Right lobe of liver (tissue), 6 donors: ENCODE measurements at regions not wholly inside any gene's neighbourhood (a gene's known extent, or its start where the extent isn't known, plus 50 kb on each side); places are given as distances from the start of the nearest gene placed in this dataset.
"Not testable (repeated sequence)": the region's sequence is repeated elsewhere in the genome, so short reads cannot be mapped to it uniquely, and the experiment has no call there.

Experiments
- ATAC-seq, 4 donors: fragments of 200-7000 bp; cut with Tn5 transposase; one replicate each; pipeline ENCODE4 v1.9.1; 2020; ENCODE audit warnings: mild to moderate bottlenecking in 4 of 4, moderate library complexity in 4 of 4
- DNase-seq, 3 donors: peaks; one replicate each; pipeline ENCODE4 v3.0.0-alpha.2; 2020
- H3K27ac ChIP-seq, 3 donors: fragments of 200-600 bp; one replicate each; pipeline ENCODE4 v1.8.0; 2022
- H3K27me3 ChIP-seq, 2 donors: fragments of 200-600 bp; one replicate each; pipeline ENCODE4 v1.8.0; 2022
- H3K36me3 ChIP-seq, 4 donors: fragments of 200-600 bp; sonication (generic) in 1 of 4; one replicate each; pipeline versions ENCODE4 v1.5.1 to v1.8.0; 2017 to 2022; ENCODE audit warnings: control low read depth in 1 of 4
- H3K4me1 ChIP-seq, 4 donors: fragments of 200-600 bp; sonication (generic) in 1 of 4; one replicate each; pipeline versions ENCODE4 v1.5.1 to v1.8.0; 2017 to 2022; ENCODE audit warnings: control low read depth in 1 of 4
- H3K4me3 ChIP-seq, 3 donors: fragments of 200-600 bp; one replicate each; pipeline ENCODE4 v1.8.0; 2022
- H3K9me3 ChIP-seq, 4 donors: fragments of 200-600 bp; sonication (generic) in 1 of 4; one replicate each; pipeline versions ENCODE4 v1.5.1 to v1.8.0; 2017 to 2022; ENCODE audit warnings: control low read depth in 1 of 4
- POLR2A ChIP-seq: fragments of 450-650 bp; IDR thresholded peaks from one replicate; pipeline ENCODE4 v1.6.1; 2017; ENCODE audit warnings: antibody characterized with exemption, mild to moderate bottlenecking
- WGBS: methylation state at CpG from one replicate; pipeline ENCODE4 v1.1.6; 2018; ENCODE audit warnings: low coverage, low lambda C conversion rate; ENCODE audit not compliant: insufficient coverage; ENCODE audit errors: missing lambda C conversion rate; 5-methylcytosine and 5-hydroxymethylcytosine counted together
- intact Hi-C, 2 donors: fragments of 100-400 bp; cut with DNase I; formaldehyde crosslinking; loops; one replicate each; pipeline versions ENCODE4 v1.11.2 to v1.14.1; 2022
- TF ChIP-seq, protein P1 (sequence below), 4 donors: fragments of 200-600 bp in 3 of 4; fragments of 450-650 bp in 1 of 4; IDR thresholded peaks; one replicate each; pipeline versions ENCODE4 v1.5.1 to v1.8.0; 2016 to 2022; ENCODE audit warnings: antibody characterized with exemption in 4 of 4, mild to moderate bottlenecking in 2 of 4
- donor health status: DM: no; HTN: yes; CAD: no.
- donor health status: DM: no; HTN: no; CAD: no.
- donor health status: DM: no; HTN: no; CAD: no.
- donor health status: DM: no; HTN: yes; CAD: no.
- donor health status: DM: no; HTN: yes; CAD: no.

DNA sequence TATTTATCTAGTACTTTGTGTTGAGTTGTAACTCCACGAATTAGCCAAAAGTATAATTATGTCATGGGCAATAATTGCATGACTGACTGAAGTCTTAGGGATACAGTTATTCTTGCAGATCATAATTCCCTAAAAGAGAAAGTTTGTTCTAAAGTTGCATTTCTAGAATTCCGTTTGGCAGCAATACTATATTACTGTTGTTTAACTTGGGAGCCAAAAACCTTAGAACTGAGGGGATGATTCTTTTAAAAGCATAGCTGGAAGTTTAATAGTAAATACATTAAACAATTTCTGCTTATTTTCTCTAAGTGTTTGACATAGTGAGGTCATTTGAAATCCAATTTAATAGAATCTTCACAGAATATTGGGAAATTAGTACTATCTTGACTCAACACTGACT is 356.4 kb upstream of the ADAMTS5 start:
- Histone ChIP-seq H3K9me3 (no peaks in the 10 kb centered on the region), H3K27ac (no peak overlapping the region), H3K36me3 (no peaks in the 10 kb centered on the region), H3K27me3 (no peaks in the 10 kb centered on the region), H3K4me1 (no peaks in the 10 kb centered on the region), H3K4me3 (no peak overlapping the region)
- intact Hi-C loops = no loop called here
- DNase-seq (no peak), ATAC-seq (no peak)
- 26% methylated on average over 2 of the region's 2 CpGs for WGBS
- TF ChIP-seq, protein P1, sequence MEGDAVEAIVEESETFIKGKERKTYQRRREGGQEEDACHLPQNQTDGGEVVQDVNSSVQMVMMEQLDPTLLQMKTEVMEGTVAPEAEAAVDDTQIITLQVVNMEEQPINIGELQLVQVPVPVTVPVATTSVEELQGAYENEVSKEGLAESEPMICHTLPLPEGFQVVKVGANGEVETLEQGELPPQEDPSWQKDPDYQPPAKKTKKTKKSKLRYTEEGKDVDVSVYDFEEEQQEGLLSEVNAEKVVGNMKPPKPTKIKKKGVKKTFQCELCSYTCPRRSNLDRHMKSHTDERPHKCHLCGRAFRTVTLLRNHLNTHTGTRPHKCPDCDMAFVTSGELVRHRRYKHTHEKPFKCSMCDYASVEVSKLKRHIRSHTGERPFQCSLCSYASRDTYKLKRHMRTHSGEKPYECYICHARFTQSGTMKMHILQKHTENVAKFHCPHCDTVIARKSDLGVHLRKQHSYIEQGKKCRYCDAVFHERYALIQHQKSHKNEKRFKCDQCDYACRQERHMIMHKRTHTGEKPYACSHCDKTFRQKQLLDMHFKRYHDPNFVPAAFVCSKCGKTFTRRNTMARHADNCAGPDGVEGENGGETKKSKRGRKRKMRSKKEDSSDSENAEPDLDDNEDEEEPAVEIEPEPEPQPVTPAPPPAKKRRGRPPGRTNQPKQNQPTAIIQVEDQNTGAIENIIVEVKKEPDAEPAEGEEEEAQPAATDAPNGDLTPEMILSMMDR (IDR thresholded peaks at IDR 0.05) = no peak
- TF ChIP-seq POLR2A = no peak

DNA sequence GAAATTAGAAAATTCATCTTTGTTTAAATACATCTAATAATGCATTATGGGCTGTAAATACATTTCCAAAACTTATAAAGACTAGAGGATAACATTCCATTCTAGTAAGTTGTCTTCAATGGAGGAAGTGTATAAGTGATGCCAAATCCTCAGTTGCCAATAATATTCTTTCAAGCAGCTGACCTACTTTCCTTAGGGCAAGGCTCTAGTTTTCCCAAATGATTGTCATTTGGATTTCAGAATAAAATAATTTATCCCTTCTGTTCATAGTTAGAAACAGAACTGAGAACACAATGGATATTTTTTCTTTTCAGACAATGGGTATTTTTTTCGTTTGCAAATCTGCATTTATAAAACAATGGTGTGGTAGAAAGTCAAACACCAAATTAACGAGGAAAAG is 354.9 kb upstream of the ADAMTS5 start:
- TF ChIP-seq, protein P1 (IDR thresholded peaks at IDR 0.05) = no peak
- no peak for TF ChIP-seq POLR2A
- H3K9me3 ChIP-seq = no peaks in the 10 kb centered on the region
- H3K4me1 ChIP-seq = no peaks in the 10 kb centered on the region
- H3K27ac ChIP-seq = no peak overlapping the region
- intact Hi-C loops = no loop called here
- H3K4me3 ChIP-seq = no peak overlapping the region
- WGBS = 41% methylated on average over 2 of the region's 2 CpGs
- no peaks in the 10 kb centered on the region for H3K36me3 ChIP-seq
- no peaks in the 10 kb centered on the region for H3K27me3 ChIP-seq
- ATAC-seq (no peak), DNase-seq (no peak)

DNA sequence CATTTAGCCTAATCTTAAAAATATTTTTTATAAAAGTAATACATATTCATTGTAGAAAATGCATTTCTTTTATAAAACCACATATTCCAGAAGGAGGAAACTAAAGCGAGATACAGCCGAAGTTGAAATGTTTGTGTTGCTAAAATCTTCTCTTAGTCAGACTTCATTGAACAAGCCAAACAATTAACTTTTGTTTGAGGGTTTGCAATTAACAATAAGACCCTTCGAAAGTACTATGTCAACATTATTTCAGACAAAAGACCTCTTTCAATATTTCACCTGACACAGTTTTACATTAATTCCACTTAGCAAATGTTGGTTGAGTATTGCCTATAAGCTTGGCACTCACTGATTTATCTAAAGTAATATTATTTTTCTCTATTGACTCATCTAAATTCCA is 354.0 kb upstream of the ADAMTS5 start:
- no peaks in the 10 kb centered on the region for H3K36me3 ChIP-seq
- no peaks in the 10 kb centered on the region for H3K9me3 ChIP-seq
- TF ChIP-seq POLR2A = no peak
- TF ChIP-seq, protein P1 (IDR thresholded peaks at IDR 0.05) = no peak
- no peaks in the 10 kb centered on the region for H3K27me3 ChIP-seq
- H3K4me1 ChIP-seq = no peaks in the 10 kb centered on the region
- 51% methylated on average over 3 of the region's 3 CpGs for WGBS
- ATAC-seq = no peak
- intact Hi-C loops = no loop called here
- no peak for DNase-seq
- no peak overlapping the region for H3K27ac ChIP-seq
- H3K4me3 ChIP-seq = no peak overlapping the region

DNA sequence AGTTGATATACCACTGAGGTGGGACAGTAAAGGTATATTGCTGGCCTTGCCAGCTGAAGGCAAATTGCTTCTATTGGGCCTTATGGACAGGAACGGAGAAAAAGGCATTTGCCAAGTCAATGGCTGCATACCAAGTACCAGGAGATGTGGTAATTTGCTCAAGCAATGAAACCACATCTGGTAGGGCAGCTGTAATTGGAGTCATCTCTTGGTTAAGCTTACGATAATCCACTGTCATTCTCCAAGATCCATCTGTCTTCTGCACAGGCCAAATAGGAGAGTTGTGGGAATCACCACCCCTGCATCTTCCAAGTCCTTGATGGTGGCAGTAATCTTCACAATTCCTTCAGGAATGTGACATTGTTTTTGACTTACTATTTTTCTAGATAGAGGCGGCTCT is 350.7 kb upstream of the ADAMTS5 start:
- H3K9me3 ChIP-seq, H3K4me3 ChIP-seq, DNase-seq, H3K27me3 ChIP-seq, H3K4me1 ChIP-seq, ATAC-seq, H3K36me3 ChIP-seq, intact Hi-C loops, H3K27ac ChIP-seq: not testable (repeated sequence)
- 40% methylated on average over 3 of the region's 3 CpGs for WGBS

DNA sequence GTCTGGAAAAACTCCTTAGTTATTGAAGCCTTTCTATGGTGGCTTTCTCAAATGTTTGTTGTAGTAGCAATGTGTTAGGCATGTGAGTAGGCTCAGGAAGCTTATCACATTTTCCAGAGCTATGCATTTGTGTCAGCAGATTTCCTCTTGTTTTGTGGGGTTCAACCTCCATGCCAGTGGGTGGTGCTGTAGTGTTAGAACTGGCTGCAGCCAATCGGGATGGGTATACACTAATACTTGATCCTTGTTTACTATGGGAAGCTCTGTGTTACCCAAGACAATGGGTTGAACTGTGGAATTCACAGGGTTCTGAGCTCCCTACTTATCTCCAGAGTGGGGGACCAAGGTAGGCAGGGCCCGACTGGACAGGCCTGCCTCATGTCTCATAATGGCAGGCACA is 348.5 kb upstream of the ADAMTS5 start:
- no peak overlapping the region for H3K4me3 ChIP-seq
- H3K9me3 ChIP-seq = no peaks in the 10 kb centered on the region
- intact Hi-C loops = no loop called here
- WGBS = 50% methylated on average over 1 of the region's 2 CpGs
- H3K27me3 ChIP-seq = no peaks in the 10 kb centered on the region
- no peaks in the 10 kb centered on the region for H3K36me3 ChIP-seq
- ATAC-seq = no peak
- TF ChIP-seq, protein P1 (IDR thresholded peaks at IDR 0.05) = no peak
- TF ChIP-seq POLR2A = no peak
- no peak overlapping the region for H3K27ac ChIP-seq
- DNase-seq = no peak
- no peaks in the 10 kb centered on the region for H3K4me1 ChIP-seq
